Thyroid gland (tissue), 4 donors: ENCODE measurements at regions not wholly inside any gene's neighbourhood (a gene's known extent, or its start where the extent isn't known, plus 50 kb on each side); places are given as distances from the start of the nearest gene placed in this dataset.

ENCODE experiments used
- POLR2A ChIP-seq, 2 donors: fragments of 450-650 bp; IDR thresholded peaks; one replicate each; pipeline ENCODE4 v1.6.1; 2017; ENCODE audit warnings: antibody characterized with exemption in 2 of 2, mild to moderate bottlenecking in 2 of 2, moderate library complexity in 1 of 2
- TF ChIP-seq, protein P1 (sequence below), 6 experiments: fragments of 200-600 bp in 3 of 6; fragments of 450-650 bp in 3 of 6; sonication (generic) in 3 of 6; IDR thresholded peaks; one replicate each; pipeline ENCODE4 v1.5.1; 2016 to 2019; ENCODE audit warnings: antibody characterized with exemption in 6 of 6, mild to moderate bottlenecking in 2 of 6, inconsistent platforms in 1 of 6, moderate library complexity in 1 of 6

DNA sequence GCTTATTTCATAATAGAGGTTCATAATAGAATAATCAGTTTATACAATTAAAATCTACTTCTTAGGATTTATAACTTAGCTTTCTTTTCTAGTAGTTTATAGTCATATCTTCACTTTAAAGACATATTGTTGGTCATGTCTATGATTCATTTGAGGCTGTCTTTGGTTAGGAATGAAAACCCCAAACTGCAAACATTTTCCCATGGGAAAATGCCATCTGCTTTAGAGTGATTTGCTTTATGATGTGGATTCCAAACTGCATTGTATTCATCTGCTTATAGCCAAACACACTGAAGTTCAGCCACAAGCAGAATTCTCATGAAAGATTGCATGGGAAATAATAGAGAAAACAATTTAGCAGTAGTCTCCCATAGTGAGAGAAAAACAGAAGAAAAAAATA, 128.0 kb downstream of the RFPL4B start:
- TF ChIP-seq, protein P1, sequence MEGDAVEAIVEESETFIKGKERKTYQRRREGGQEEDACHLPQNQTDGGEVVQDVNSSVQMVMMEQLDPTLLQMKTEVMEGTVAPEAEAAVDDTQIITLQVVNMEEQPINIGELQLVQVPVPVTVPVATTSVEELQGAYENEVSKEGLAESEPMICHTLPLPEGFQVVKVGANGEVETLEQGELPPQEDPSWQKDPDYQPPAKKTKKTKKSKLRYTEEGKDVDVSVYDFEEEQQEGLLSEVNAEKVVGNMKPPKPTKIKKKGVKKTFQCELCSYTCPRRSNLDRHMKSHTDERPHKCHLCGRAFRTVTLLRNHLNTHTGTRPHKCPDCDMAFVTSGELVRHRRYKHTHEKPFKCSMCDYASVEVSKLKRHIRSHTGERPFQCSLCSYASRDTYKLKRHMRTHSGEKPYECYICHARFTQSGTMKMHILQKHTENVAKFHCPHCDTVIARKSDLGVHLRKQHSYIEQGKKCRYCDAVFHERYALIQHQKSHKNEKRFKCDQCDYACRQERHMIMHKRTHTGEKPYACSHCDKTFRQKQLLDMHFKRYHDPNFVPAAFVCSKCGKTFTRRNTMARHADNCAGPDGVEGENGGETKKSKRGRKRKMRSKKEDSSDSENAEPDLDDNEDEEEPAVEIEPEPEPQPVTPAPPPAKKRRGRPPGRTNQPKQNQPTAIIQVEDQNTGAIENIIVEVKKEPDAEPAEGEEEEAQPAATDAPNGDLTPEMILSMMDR (IDR thresholded peaks at IDR 0.05): no peak
- TF ChIP-seq POLR2A (IDR thresholded peaks at IDR 0.05): no peak
